GM18907 (cell line): ENCODE measurements at regions not wholly inside any gene's neighbourhood (a gene's known extent, or its start where the extent isn't known, plus 50 kb on each side); places are given as distances from the start of the nearest gene placed in this dataset.

Source experiments
- ATAC-seq: cut with Tn5 transposase; IDR thresholded peaks from one replicate; pipeline ENCODE4 v1.9.1; 2021; ENCODE audit warnings: mild to moderate bottlenecking, moderate library complexity; ENCODE audit not compliant: unreplicated experiment

GRCh38 chr7:106797937-106798336, 67.1 kb upstream of the PIK3CG start:
- ATAC-seq: no peak

GRCh38 chr7:106802589-106802988, 62.5 kb upstream of the PIK3CG start:
- no peak for ATAC-seq

GRCh38 chr7:106806556-106806955, 58.5 kb upstream of the PIK3CG start:
- ATAC-seq: no peak

- no peak for ATAC-seq
These were observed 57.6 kb upstream of the PIK3CG start for GRCh38 chr7:106807474-106807873.

- no peak for ATAC-seq
These were observed 56.0 kb upstream of the PIK3CG start for GRCh38 chr7:106808967-106809635.

GRCh38 chr7:106811472-106811871, 53.6 kb upstream of the PIK3CG start:
- no peak for ATAC-seq

GRCh38 chr7:106812027-106812643, 52.9 kb upstream of the PIK3CG start:
- no peak for ATAC-seq

GRCh38 chr7:106813705-106814305, 51.3 kb upstream of the PIK3CG start:
- no peak for ATAC-seq

GRCh38 chr7:106814887-106815286, 50.2 kb upstream of the PIK3CG start:
- no peak for ATAC-seq
